Transverse colon (tissue), 4 donors: ENCODE measurements at regions not wholly inside any gene's neighbourhood (a gene's known extent, or its start where the extent isn't known, plus 50 kb on each side); places are given as distances from the start of the nearest gene placed in this dataset.

ENCODE experiments used
- EP300 ChIP-seq: sonication (generic); formaldehyde crosslinking; IDR thresholded peaks from one replicate; pipeline ENCODE4 v1.6.1; 2017; ENCODE audit warnings: antibody characterized with exemption, low read depth
- POLR2A ChIP-seq: fragments of 450-650 bp; IDR thresholded peaks from one replicate; pipeline ENCODE4 v1.6.1; 2016; ENCODE audit warnings: antibody characterized with exemption, mild to moderate bottlenecking, moderate library complexity
- POLR2AphosphoS5 ChIP-seq, 3 donors: sonication (generic); formaldehyde crosslinking; IDR thresholded peaks; one replicate each; pipeline ENCODE4 v1.6.1; 2016; ENCODE audit warnings: antibody characterized with exemption in 3 of 3
- TF ChIP-seq, protein P1 (sequence below), 5 experiments: fragments of 200-600 bp in 3 of 5; fragments of 450-650 bp in 2 of 5; sonication (generic) in 3 of 5; IDR thresholded peaks; 1 replicate in 2 of 5; 2 replicates in 3 of 5; pipeline ENCODE4 v1.5.1; 2016 to 2017; ENCODE audit warnings: antibody characterized with exemption in 5 of 5, inconsistent platforms in 3 of 5, mild to moderate bottlenecking in 2 of 5, moderate library complexity in 1 of 5

DNA sequence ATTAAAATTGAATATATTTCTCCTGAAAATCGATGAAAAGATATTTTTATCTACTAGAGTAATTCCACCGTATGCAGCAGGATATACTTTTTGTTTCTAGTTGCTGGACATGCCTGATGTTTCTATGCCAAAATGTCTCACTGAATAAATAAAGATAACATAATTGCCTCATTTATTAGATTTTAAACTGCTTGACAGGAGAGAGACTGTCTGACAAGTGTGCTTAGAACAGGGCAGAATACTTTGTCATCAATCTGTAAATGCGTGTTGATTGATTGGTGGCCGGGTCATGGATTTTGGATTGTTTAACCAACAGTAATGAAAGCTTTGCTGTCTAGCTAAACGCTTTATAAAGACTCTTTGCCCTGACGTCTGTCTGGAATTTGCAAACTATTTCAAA, 339.0 kb downstream of the CHRM3 start:
- TF ChIP-seq EP300, result no peak
- TF ChIP-seq, protein P1, sequence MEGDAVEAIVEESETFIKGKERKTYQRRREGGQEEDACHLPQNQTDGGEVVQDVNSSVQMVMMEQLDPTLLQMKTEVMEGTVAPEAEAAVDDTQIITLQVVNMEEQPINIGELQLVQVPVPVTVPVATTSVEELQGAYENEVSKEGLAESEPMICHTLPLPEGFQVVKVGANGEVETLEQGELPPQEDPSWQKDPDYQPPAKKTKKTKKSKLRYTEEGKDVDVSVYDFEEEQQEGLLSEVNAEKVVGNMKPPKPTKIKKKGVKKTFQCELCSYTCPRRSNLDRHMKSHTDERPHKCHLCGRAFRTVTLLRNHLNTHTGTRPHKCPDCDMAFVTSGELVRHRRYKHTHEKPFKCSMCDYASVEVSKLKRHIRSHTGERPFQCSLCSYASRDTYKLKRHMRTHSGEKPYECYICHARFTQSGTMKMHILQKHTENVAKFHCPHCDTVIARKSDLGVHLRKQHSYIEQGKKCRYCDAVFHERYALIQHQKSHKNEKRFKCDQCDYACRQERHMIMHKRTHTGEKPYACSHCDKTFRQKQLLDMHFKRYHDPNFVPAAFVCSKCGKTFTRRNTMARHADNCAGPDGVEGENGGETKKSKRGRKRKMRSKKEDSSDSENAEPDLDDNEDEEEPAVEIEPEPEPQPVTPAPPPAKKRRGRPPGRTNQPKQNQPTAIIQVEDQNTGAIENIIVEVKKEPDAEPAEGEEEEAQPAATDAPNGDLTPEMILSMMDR (IDR thresholded peaks at IDR 0.05), result no peak
- TF ChIP-seq POLR2AphosphoS5 (IDR thresholded peaks at IDR 0.05), result no peak
- no peak for TF ChIP-seq POLR2A
